ENCODE measurements at regions not wholly inside any gene's neighbourhood (a gene's known extent, or its start where the extent isn't known, plus 50 kb on each side); places are given as distances from the start of the nearest gene placed in this dataset.

- Histone ChIP-seq H3K27ac (ENCODE audit: low read depth, low read length) (no peak overlapping the region), H3K36me3 (ENCODE audit: insufficient read depth, low read length) (no peaks in the 10 kb centered on the region), H2AFZ (ENCODE audit: low read length) (no peak overlapping the region), H3K27me3 (ENCODE audit: insufficient read depth, low read length) (no peaks in the 10 kb centered on the region), H3K4me1 (ENCODE audit: insufficient read depth, low read length) (no peaks in the 10 kb centered on the region), H3K79me2 (ENCODE audit: insufficient read depth, low read length) (no peaks in the 10 kb centered on the region), H4K20me1 (ENCODE audit: insufficient read depth, low read length) (no peaks in the 10 kb centered on the region), H3K4me2 (ENCODE audit: insufficient read depth, low read length) (no peak overlapping the region), H3K4me3 (ENCODE audit: insufficient read depth, low read length) (no peak overlapping the region), H3K9me3 (ENCODE audit: low read depth, low read length) (peaks cover 7% of the 10 kb centered on the region)
- TF ChIP-seq, protein P1, sequence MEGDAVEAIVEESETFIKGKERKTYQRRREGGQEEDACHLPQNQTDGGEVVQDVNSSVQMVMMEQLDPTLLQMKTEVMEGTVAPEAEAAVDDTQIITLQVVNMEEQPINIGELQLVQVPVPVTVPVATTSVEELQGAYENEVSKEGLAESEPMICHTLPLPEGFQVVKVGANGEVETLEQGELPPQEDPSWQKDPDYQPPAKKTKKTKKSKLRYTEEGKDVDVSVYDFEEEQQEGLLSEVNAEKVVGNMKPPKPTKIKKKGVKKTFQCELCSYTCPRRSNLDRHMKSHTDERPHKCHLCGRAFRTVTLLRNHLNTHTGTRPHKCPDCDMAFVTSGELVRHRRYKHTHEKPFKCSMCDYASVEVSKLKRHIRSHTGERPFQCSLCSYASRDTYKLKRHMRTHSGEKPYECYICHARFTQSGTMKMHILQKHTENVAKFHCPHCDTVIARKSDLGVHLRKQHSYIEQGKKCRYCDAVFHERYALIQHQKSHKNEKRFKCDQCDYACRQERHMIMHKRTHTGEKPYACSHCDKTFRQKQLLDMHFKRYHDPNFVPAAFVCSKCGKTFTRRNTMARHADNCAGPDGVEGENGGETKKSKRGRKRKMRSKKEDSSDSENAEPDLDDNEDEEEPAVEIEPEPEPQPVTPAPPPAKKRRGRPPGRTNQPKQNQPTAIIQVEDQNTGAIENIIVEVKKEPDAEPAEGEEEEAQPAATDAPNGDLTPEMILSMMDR (IDR thresholded peaks at IDR 0.05; ENCODE audit: extremely low read depth, low read depth, low read length) = no peak
- no peak for DNase-seq (ENCODE audit: insufficient read length, low spot score, missing footprints)
Observed at GRCh38 chr13:64765636-64766035, 2464.5 kb downstream of the PCDH9 start.

GRCh38 chr13:64758521-64759244 is 2471.5 kb downstream of the PCDH9 start:
- no peak for DNase-seq (ENCODE audit: insufficient read length, low spot score, missing footprints)
- H3K4me2 ChIP-seq (ENCODE audit: insufficient read depth, low read length) = no peak overlapping the region
- peaks cover 6% of the 10 kb centered on the region for H3K9me3 ChIP-seq (ENCODE audit: low read depth, low read length)
- no peaks in the 10 kb centered on the region for H3K79me2 ChIP-seq (ENCODE audit: insufficient read depth, low read length)
- H3K27ac ChIP-seq (ENCODE audit: low read depth, low read length) = no peak overlapping the region
- TF ChIP-seq, protein P1 (IDR thresholded peaks at IDR 0.05; ENCODE audit: extremely low read depth, low read depth, low read length) = no peak
- H2AFZ ChIP-seq (ENCODE audit: low read length) = no peak overlapping the region
- H3K4me1 ChIP-seq (ENCODE audit: insufficient read depth, low read length) = no peaks in the 10 kb centered on the region
- H3K36me3 ChIP-seq (ENCODE audit: insufficient read depth, low read length) = no peaks in the 10 kb centered on the region
- H3K27me3 ChIP-seq (ENCODE audit: insufficient read depth, low read length) = no peaks in the 10 kb centered on the region
- no peak overlapping the region for H3K4me3 ChIP-seq (ENCODE audit: insufficient read depth, low read length)
- H4K20me1 ChIP-seq (ENCODE audit: insufficient read depth, low read length) = no peaks in the 10 kb centered on the region

GRCh38 chr13:64756621-64757020 is 2473.5 kb downstream of the PCDH9 start:
- DNase-seq (ENCODE audit: insufficient read length, low spot score, missing footprints) = no peak
- H3K4me2 ChIP-seq (ENCODE audit: insufficient read depth, low read length) = no peak overlapping the region
- no peaks in the 10 kb centered on the region for H3K27me3 ChIP-seq (ENCODE audit: insufficient read depth, low read length)
- no peaks in the 10 kb centered on the region for H4K20me1 ChIP-seq (ENCODE audit: insufficient read depth, low read length)
- H3K27ac ChIP-seq (ENCODE audit: low read depth, low read length) = no peak overlapping the region
- H3K4me1 ChIP-seq (ENCODE audit: insufficient read depth, low read length) = no peaks in the 10 kb centered on the region
- no peak overlapping the region for H3K4me3 ChIP-seq (ENCODE audit: insufficient read depth, low read length)
- no peak overlapping the region for H2AFZ ChIP-seq (ENCODE audit: low read length)
- H3K9me3 ChIP-seq (ENCODE audit: low read depth, low read length) = peaks cover 6% of the 10 kb centered on the region
- TF ChIP-seq, protein P1 (IDR thresholded peaks at IDR 0.05; ENCODE audit: extremely low read depth, low read depth, low read length) = no peak
- no peaks in the 10 kb centered on the region for H3K36me3 ChIP-seq (ENCODE audit: insufficient read depth, low read length)
- no peaks in the 10 kb centered on the region for H3K79me2 ChIP-seq (ENCODE audit: insufficient read depth, low read length)

GRCh38 chr13:64755961-64756360 is 2474.2 kb downstream of the PCDH9 start:
- Histone ChIP-seq H3K79me2 (ENCODE audit: insufficient read depth, low read length) (no peaks in the 10 kb centered on the region), H3K9me3 (ENCODE audit: low read depth, low read length) (peaks cover 6% of the 10 kb centered on the region), H3K4me2 (ENCODE audit: insufficient read depth, low read length) (no peak overlapping the region), H3K27ac (ENCODE audit: low read depth, low read length) (no peak overlapping the region), H3K4me1 (ENCODE audit: insufficient read depth, low read length) (no peaks in the 10 kb centered on the region), H2AFZ (ENCODE audit: low read length) (no peak overlapping the region), H3K4me3 (ENCODE audit: insufficient read depth, low read length) (no peak overlapping the region), H3K36me3 (ENCODE audit: insufficient read depth, low read length) (no peaks in the 10 kb centered on the region), H4K20me1 (ENCODE audit: insufficient read depth, low read length) (no peaks in the 10 kb centered on the region), H3K27me3 (ENCODE audit: insufficient read depth, low read length) (no peaks in the 10 kb centered on the region)
- no peak for DNase-seq (ENCODE audit: insufficient read length, low spot score, missing footprints)
- TF ChIP-seq, protein P1 (IDR thresholded peaks at IDR 0.05; ENCODE audit: extremely low read depth, low read depth, low read length) = no peak

All from osteoblast (primary cell).